IPS-20b (cell line): ENCODE measurements at regions not wholly inside any gene's neighbourhood (a gene's known extent, or its start where the extent isn't known, plus 50 kb on each side); places are given as distances from the start of the nearest gene placed in this dataset.

Experiments used
- H3K27ac ChIP-seq: one replicate; pipeline ENCODE4 v1.5.1; 2013; ENCODE audit warnings: low read length
- H3K27me3 ChIP-seq: 2 replicates; pipeline ENCODE4 v1.6.1; 2013; ENCODE audit warnings: mild to moderate bottlenecking, low read length, inconsistent platforms; ENCODE audit not compliant: insufficient read depth
- H3K36me3 ChIP-seq: 2 replicates; pipeline ENCODE4 v1.6.1; 2013; ENCODE audit warnings: low read depth, mild to moderate bottlenecking, inconsistent platforms, low read length, moderate library complexity; ENCODE audit not compliant: insufficient read depth
- H3K4me1 ChIP-seq: 2 replicates; pipeline ENCODE4 v1.6.1; 2013; ENCODE audit warnings: mild to moderate bottlenecking, control low read depth, inconsistent platforms, low read length, moderate library complexity; ENCODE audit not compliant: insufficient read depth
- H3K4me3 ChIP-seq: 2 replicates; pipeline ENCODE4 v1.5.1; 2013; ENCODE audit warnings: mild to moderate bottlenecking, low read length, inconsistent platforms
- H3K9ac ChIP-seq: 2 replicates; pipeline ENCODE4 v1.6.1; 2013; ENCODE audit warnings: low read depth, mild to moderate bottlenecking, inconsistent platforms, low read length, moderate library complexity
- H3K9me3 ChIP-seq: 2 replicates; pipeline ENCODE4 v1.6.1; 2013; ENCODE audit warnings: mild to moderate bottlenecking, low read depth, low read length, inconsistent platforms; ENCODE audit not compliant: insufficient read depth

GRCh38 chr21:15524855-15525254 is 204.9 kb upstream of the USP25 start:
- Histone ChIP-seq H3K36me3 (no peaks in the 10 kb centered on the region), H3K4me1 (no peaks in the 10 kb centered on the region), H3K27ac (no peak overlapping the region), H3K9ac (no peak overlapping the region), H3K27me3 (no peaks in the 10 kb centered on the region), H3K4me3 (no peak overlapping the region), H3K9me3 (no peaks in the 10 kb centered on the region; the same call in 1 of the 2 replicates)

DNA sequence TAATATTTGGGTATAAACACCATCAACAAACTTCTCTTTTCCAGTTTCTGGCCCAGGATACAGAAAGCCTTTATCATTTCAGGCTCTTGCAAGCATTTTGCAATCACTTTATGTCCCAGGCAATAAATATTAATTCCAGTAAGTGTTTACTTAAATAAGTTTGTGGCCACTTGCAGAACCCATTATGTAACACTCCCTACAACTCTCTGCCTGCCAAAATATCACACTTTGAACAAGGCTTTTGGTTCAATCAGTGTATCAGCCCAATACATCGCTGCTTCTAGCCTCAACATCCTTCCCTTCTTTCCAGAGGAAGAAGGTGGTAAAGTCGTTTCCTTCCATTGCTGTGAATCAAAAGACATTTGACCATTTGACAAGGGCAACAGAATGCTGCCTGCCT is 203.0 kb upstream of the USP25 start:
- no peak overlapping the region for H3K9ac ChIP-seq
- H3K4me3 ChIP-seq = no peak overlapping the region
- H3K9me3 ChIP-seq = no peaks in the 10 kb centered on the region; the same call in 1 of the 2 replicates
- no peaks in the 10 kb centered on the region for H3K27me3 ChIP-seq
- H3K27ac ChIP-seq = no peak overlapping the region
- no peaks in the 10 kb centered on the region for H3K4me1 ChIP-seq
- no peaks in the 10 kb centered on the region for H3K36me3 ChIP-seq

DNA sequence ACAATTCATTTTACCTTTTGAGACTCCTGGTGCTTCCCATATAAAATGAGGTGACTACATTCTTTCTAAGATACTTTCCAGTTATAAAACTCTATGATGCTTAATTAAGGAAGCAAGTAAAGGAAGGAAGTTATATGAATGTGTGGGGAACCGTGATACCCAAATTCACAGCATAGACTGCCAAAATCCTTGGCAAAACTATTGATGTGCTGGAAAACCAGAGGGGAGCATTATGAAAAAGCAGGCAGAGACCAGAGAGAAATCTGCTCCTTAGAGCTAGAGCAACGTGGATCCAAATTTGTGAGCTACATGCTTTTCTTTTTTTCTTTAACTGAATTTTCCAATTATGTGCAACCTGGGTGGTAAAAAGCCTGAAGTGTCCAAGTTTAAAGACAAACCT is 201.4 kb upstream of the USP25 start:
- Histone ChIP-seq H3K4me3 (no peak overlapping the region), H3K36me3 (no peaks in the 10 kb centered on the region), H3K4me1 (no peaks in the 10 kb centered on the region), H3K27ac (no peak overlapping the region), H3K9me3 (no peaks in the 10 kb centered on the region; the same call in 1 of the 2 replicates), H3K27me3 (no peaks in the 10 kb centered on the region), H3K9ac (no peak overlapping the region)

GRCh38 chr21:15531986-15532385 is 197.8 kb upstream of the USP25 start:
- H3K4me1 ChIP-seq = no peaks in the 10 kb centered on the region
- no peak overlapping the region for H3K9ac ChIP-seq
- no peak overlapping the region for H3K4me3 ChIP-seq
- H3K9me3 ChIP-seq = no peaks in the 10 kb centered on the region; the same call in 1 of the 2 replicates
- no peak overlapping the region for H3K27ac ChIP-seq
- no peaks in the 10 kb centered on the region for H3K36me3 ChIP-seq
- no peaks in the 10 kb centered on the region for H3K27me3 ChIP-seq

GRCh38 chr21:15533618-15534017 is 196.2 kb upstream of the USP25 start:
- H3K4me3 ChIP-seq = no peak overlapping the region
- H3K27ac ChIP-seq = no peak overlapping the region
- no peaks in the 10 kb centered on the region for H3K27me3 ChIP-seq
- H3K4me1 ChIP-seq = no peaks in the 10 kb centered on the region
- H3K36me3 ChIP-seq = no peaks in the 10 kb centered on the region
- no peaks in the 10 kb centered on the region; the same call in 1 of the 2 replicates for H3K9me3 ChIP-seq
- H3K9ac ChIP-seq = no peak overlapping the region

DNA sequence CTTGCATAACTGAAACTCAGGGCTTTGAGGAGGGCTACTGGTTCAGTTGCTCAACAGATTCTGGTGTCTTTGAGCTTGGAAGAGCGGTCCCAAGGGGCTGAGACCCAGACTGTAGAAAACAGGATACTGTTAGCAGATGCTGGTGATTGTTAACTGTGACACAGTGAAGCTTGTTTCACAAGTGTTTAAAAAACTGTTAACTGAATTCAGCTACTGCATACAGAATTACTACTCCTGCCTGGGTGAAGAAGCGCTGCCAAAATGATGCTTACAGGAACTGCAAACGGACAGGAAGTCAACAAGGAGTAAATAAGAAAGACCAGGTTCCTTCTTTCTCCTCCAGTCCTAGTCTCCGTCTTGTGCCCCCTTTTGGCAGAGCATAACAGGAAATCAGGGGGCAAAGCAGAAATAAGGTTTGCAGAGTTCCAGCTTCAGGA is 195.3 kb upstream of the USP25 start:
- H3K9me3 ChIP-seq = no peaks in the 10 kb centered on the region; the same call in 1 of the 2 replicates
- no peaks in the 10 kb centered on the region for H3K36me3 ChIP-seq
- H3K27ac ChIP-seq = no peak overlapping the region
- no peak overlapping the region for H3K4me3 ChIP-seq
- H3K4me1 ChIP-seq = no peaks in the 10 kb centered on the region
- H3K27me3 ChIP-seq = no peaks in the 10 kb centered on the region
- no peak overlapping the region for H3K9ac ChIP-seq

GRCh38 chr21:15539376-15539775 is 190.4 kb upstream of the USP25 start:
- Histone ChIP-seq H3K9ac (no peak overlapping the region), H3K4me3 (no peak overlapping the region), H3K9me3 (no peaks in the 10 kb centered on the region), H3K27me3 (no peaks in the 10 kb centered on the region), H3K4me1 (no peaks in the 10 kb centered on the region), H3K36me3 (no peaks in the 10 kb centered on the region), H3K27ac (no peak overlapping the region)

DNA sequence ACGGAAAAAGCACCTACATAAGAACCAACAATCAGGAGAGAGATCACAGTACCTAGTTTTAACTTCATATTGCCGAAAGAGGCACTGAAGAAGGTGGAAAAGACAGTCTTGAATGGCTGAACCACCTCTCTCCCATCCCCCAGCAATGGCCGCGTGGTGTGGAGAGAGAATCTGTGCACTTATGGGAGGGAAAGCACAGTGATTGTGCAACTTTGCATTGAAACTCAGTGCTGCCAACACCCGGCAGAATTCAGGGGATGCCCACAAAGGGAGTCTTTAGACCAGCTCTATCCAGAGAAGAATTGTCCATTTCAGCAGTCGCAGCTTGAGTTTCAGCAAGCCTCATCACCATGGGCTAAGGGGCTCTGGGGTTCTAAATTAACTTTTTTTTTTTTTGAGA is 186.3 kb upstream of the USP25 start:
- Histone ChIP-seq H3K9ac (no peak overlapping the region), H3K4me1 (no peaks in the 10 kb centered on the region), H3K4me3 (no peak overlapping the region), H3K27ac (no peak overlapping the region), H3K9me3 (no peaks in the 10 kb centered on the region), H3K36me3 (no peaks in the 10 kb centered on the region), H3K27me3 (no peaks in the 10 kb centered on the region)

GRCh38 chr21:15549671-15550070 is 180.1 kb upstream of the USP25 start:
- H3K9ac ChIP-seq = no peak overlapping the region
- no peak overlapping the region for H3K27ac ChIP-seq
- no peaks in the 10 kb centered on the region for H3K27me3 ChIP-seq
- no peaks in the 10 kb centered on the region for H3K9me3 ChIP-seq
- H3K4me3 ChIP-seq = no peak overlapping the region
- H3K36me3 ChIP-seq = no peaks in the 10 kb centered on the region
- no peaks in the 10 kb centered on the region for H3K4me1 ChIP-seq

GRCh38 chr21:15552914-15553494 is 176.8 kb upstream of the USP25 start:
- no peaks in the 10 kb centered on the region; the same call in 1 of the 2 replicates for H3K9me3 ChIP-seq
- no peaks in the 10 kb centered on the region for H3K27me3 ChIP-seq
- no peak overlapping the region for H3K4me3 ChIP-seq
- H3K36me3 ChIP-seq = no peaks in the 10 kb centered on the region
- no peaks in the 10 kb centered on the region for H3K4me1 ChIP-seq
- no peak overlapping the region for H3K27ac ChIP-seq
- H3K9ac ChIP-seq = no peak overlapping the region

- Histone ChIP-seq H3K4me3 (no peak overlapping the region), H3K4me1 (peaks cover 11% of the 10 kb centered on the region), H3K27ac (no peak overlapping the region), H3K27me3 (no peaks in the 10 kb centered on the region), H3K9me3 (no peaks in the 10 kb centered on the region; the same call in 1 of the 2 replicates), H3K36me3 (no peaks in the 10 kb centered on the region), H3K9ac (no peak overlapping the region)
Observed at GRCh38 chr21:15557925-15558324, 171.9 kb upstream of the USP25 start.

- H3K27me3 ChIP-seq = no peaks in the 10 kb centered on the region
- no peak overlapping the region for H3K4me3 ChIP-seq
- no peaks in the 10 kb centered on the region for H3K36me3 ChIP-seq
- H3K4me1 ChIP-seq = peaks cover 11% of the 10 kb centered on the region
- no peak overlapping the region for H3K9ac ChIP-seq
- no peaks in the 10 kb centered on the region; the same call in 1 of the 2 replicates for H3K9me3 ChIP-seq
- no peak overlapping the region for H3K27ac ChIP-seq
Observed at GRCh38 chr21:15558884-15559283, 170.9 kb upstream of the USP25 start.
